Body of pancreas (tissue), 4 donors: ENCODE measurements at regions not wholly inside any gene's neighbourhood (a gene's known extent, or its start where the extent isn't known, plus 50 kb on each side); places are given as distances from the start of the nearest gene placed in this dataset.

ENCODE experiments used
- POLR2A ChIP-seq, 3 donors: fragments of 450-650 bp; IDR thresholded peaks; one replicate each; pipeline ENCODE4 v1.6.1; 2016; ENCODE audit warnings: antibody characterized with exemption in 3 of 3, mild to moderate bottlenecking in 2 of 3
- TF ChIP-seq, protein P1 (sequence below), 7 experiments: fragments of 450-650 bp in 4 of 7; fragments of 200-600 bp in 3 of 7; sonication (generic) in 3 of 7; IDR thresholded peaks; one replicate each; pipeline ENCODE4 v1.5.1; 2016 to 2019; ENCODE audit warnings: antibody characterized with exemption in 7 of 7

DNA sequence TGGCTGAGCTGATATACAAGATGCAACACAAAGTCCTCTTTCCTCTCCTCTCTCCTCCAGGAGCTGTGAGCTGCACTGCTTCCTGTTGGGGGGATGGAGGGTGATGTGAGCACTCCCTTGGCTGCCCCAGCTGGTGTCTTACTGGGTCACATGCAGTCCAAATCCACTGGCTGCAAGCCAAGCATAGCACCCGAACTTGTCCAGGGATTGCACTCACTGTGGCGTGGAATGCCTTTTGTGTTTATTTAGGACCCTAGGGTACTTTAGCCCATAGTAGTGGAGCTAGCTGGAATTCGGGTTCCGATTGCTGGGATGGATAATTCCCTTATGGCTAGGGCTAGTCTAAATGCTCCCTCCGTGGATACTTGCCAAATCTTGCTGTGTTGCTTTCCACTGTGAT lies 424.9 kb upstream of the SYT1 start:
- TF ChIP-seq, protein P1, sequence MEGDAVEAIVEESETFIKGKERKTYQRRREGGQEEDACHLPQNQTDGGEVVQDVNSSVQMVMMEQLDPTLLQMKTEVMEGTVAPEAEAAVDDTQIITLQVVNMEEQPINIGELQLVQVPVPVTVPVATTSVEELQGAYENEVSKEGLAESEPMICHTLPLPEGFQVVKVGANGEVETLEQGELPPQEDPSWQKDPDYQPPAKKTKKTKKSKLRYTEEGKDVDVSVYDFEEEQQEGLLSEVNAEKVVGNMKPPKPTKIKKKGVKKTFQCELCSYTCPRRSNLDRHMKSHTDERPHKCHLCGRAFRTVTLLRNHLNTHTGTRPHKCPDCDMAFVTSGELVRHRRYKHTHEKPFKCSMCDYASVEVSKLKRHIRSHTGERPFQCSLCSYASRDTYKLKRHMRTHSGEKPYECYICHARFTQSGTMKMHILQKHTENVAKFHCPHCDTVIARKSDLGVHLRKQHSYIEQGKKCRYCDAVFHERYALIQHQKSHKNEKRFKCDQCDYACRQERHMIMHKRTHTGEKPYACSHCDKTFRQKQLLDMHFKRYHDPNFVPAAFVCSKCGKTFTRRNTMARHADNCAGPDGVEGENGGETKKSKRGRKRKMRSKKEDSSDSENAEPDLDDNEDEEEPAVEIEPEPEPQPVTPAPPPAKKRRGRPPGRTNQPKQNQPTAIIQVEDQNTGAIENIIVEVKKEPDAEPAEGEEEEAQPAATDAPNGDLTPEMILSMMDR (IDR thresholded peaks at IDR 0.05): no peak
- no peak for TF ChIP-seq POLR2A (IDR thresholded peaks at IDR 0.05)
